Kidney epithelial cell (primary cell): ENCODE measurements at regions not wholly inside any gene's neighbourhood (a gene's known extent, or its start where the extent isn't known, plus 50 kb on each side); places are given as distances from the start of the nearest gene placed in this dataset.

Source experiments
- DNase-seq: peaks from one replicate; pipeline ENCODE4 v3.0.0-alpha.2; 2010; ENCODE audit warnings: low read depth
- H3K27me3 ChIP-seq: 2 replicates; pipeline ENCODE4 v1.6.0; 2011; ENCODE audit warnings: low read length; ENCODE audit not compliant: control insufficient read depth, insufficient read depth
- H3K36me3 ChIP-seq: 2 replicates; pipeline ENCODE4 v1.5.1; 2011; ENCODE audit warnings: low read length; ENCODE audit not compliant: control insufficient read depth, insufficient read depth
- H3K4me3 ChIP-seq: 2 replicates; pipeline ENCODE4 v1.5.1; 2011; ENCODE audit warnings: low read depth, mild to moderate bottlenecking, control low read depth, low read length
- CTCF ChIP-seq: IDR thresholded peaks from 2 replicates; pipeline ENCODE4 v1.5.1; 2011; ENCODE audit warnings: mild to moderate bottlenecking, moderate library complexity, low read length, control low read depth, inconsistent platforms; ENCODE audit not compliant: insufficient read depth, poor library complexity, severe bottlenecking

- H3K36me3 ChIP-seq = no peaks in the 10 kb centered on the region
- H3K27me3 ChIP-seq = no peaks in the 10 kb centered on the region
- no peak for TF ChIP-seq CTCF
- no peak for DNase-seq
- no peak overlapping the region for H3K4me3 ChIP-seq
These were observed 326.9 kb downstream of the GRIN2B start for GRCh38 chr12:13654456-13654855.

GRCh38 chr12:13652105-13652504 lies 329.3 kb downstream of the GRIN2B start:
- Histone ChIP-seq H3K36me3 (no peaks in the 10 kb centered on the region), H3K4me3 (no peak overlapping the region), H3K27me3 (no peaks in the 10 kb centered on the region)
- no peak for TF ChIP-seq CTCF
- no peak for DNase-seq

DNA sequence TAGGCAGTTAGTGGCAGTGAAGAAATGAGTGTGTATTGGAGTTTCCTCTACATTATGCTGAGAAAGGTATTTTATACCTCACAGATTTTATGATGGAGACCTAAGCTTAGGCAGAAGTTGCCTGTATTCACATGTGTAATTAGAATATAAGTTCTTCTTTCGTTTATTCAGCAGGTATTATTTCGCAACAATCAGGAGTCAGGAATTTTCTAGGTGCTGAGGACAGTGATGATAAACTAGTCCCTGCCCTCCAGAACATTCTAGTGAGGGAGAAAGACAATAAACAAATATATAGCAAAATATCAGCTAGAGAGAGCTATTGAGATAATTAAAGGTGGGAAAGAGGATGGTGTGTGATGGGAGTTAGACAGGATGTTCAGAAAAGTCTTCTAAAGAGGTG lies 345.7 kb downstream of the GRIN2B start:
- H3K27me3 ChIP-seq = no peaks in the 10 kb centered on the region
- TF ChIP-seq CTCF = no peak
- no peak for DNase-seq
- H3K4me3 ChIP-seq = no peak overlapping the region
- no peaks in the 10 kb centered on the region for H3K36me3 ChIP-seq

DNA sequence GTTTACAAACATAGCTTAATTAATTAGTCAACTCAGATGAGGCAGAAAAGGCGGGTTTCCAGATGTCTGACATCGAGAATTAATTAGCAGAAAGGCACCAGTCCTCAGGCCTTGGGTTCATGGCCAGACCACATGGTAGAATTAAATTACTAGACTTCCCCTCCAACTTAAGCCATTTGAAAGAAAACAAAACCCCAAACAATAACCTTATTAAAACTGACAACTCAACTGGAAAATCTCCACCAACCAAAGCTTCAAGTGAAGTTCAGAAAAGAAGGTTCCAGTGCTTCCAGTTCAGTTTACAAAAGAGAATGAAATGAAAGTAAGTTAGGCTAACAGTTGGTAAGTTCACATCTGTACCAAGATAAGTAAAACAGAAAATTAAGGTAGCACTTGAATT lies 349.5 kb downstream of the GRIN2B start:
- H3K36me3 ChIP-seq = no peaks in the 10 kb centered on the region
- H3K4me3 ChIP-seq = no peak overlapping the region
- no peak for TF ChIP-seq CTCF
- H3K27me3 ChIP-seq = no peaks in the 10 kb centered on the region
- no peak for DNase-seq

GRCh38 chr12:13630354-13630753 lies 351.0 kb downstream of the GRIN2B start:
- H3K27me3 ChIP-seq = no peaks in the 10 kb centered on the region
- H3K36me3 ChIP-seq = no peaks in the 10 kb centered on the region
- no peak for DNase-seq
- TF ChIP-seq CTCF = no peak
- no peak overlapping the region for H3K4me3 ChIP-seq

- Histone ChIP-seq H3K27me3 (no peaks in the 10 kb centered on the region), H3K4me3 (no peak overlapping the region), H3K36me3 (no peaks in the 10 kb centered on the region)
- DNase-seq = no peak
- TF ChIP-seq CTCF = no peak
These were observed 353.3 kb downstream of the GRIN2B start for GRCh38 chr12:13628067-13628466.
